ENCODE measurements at regions not wholly inside any gene's neighbourhood (a gene's known extent, or its start where the extent isn't known, plus 50 kb on each side); places are given as distances from the start of the nearest gene placed in this dataset.

- no peak for DNase-seq
Measured at GRCh38 chr10:78868861-78869260, 199.9 kb upstream of the ZMIZ1 start.

- no peak for DNase-seq
Measured at GRCh38 chr10:78869508-78870454, 199.0 kb upstream of the ZMIZ1 start.

GRCh38 chr10:78870458-78870857 lies 198.3 kb upstream of the ZMIZ1 start:
- DNase-seq: no peak

- DNase-seq: no peak
Measured at GRCh38 chr10:78871796-78872195, 197.0 kb upstream of the ZMIZ1 start.

- DNase-seq: no peak
Measured at GRCh38 chr10:78873413-78873812, 195.4 kb upstream of the ZMIZ1 start.

- DNase-seq: no peak
Measured at GRCh38 chr10:78875331-78875877, 193.4 kb upstream of the ZMIZ1 start.

GRCh38 chr10:78875932-78876331 lies 192.8 kb upstream of the ZMIZ1 start:
- no peak for DNase-seq

GRCh38 chr10:78876449-78876848 lies 192.3 kb upstream of the ZMIZ1 start:
- DNase-seq: no peak

GRCh38 chr10:78879621-78880020 lies 189.1 kb upstream of the ZMIZ1 start:
- no peak for DNase-seq

- DNase-seq: no peak
Measured at GRCh38 chr10:78886129-78886528, 182.6 kb upstream of the ZMIZ1 start.

- DNase-seq: no peak
Measured at GRCh38 chr10:78889536-78890063, 179.2 kb upstream of the ZMIZ1 start.

GRCh38 chr10:78890506-78890905 lies 178.3 kb upstream of the ZMIZ1 start:
- no peak for DNase-seq

- DNase-seq: no peak
Measured at GRCh38 chr10:78891741-78892140, 177.0 kb upstream of the ZMIZ1 start.

- no peak for DNase-seq
Measured at GRCh38 chr10:78892338-78893176, 176.2 kb upstream of the ZMIZ1 start.

GRCh38 chr10:78893217-78893616 lies 175.5 kb upstream of the ZMIZ1 start:
- no peak for DNase-seq

- no peak for DNase-seq
Measured at GRCh38 chr10:78894089-78894840, 174.5 kb upstream of the ZMIZ1 start.

GRCh38 chr10:78894841-78895195 lies 173.9 kb upstream of the ZMIZ1 start:
- no peak for DNase-seq

GRCh38 chr10:78895469-78895868 lies 173.3 kb upstream of the ZMIZ1 start:
- no peak for DNase-seq

GRCh38 chr10:78896159-78896928 lies 172.4 kb upstream of the ZMIZ1 start:
- DNase-seq: no peak

GRCh38 chr10:78898341-78899097 lies 170.2 kb upstream of the ZMIZ1 start:
- DNase-seq: no peak
